ENCODE measurements at regions not wholly inside any gene's neighbourhood (a gene's known extent, or its start where the extent isn't known, plus 50 kb on each side); places are given as distances from the start of the nearest gene placed in this dataset.

GRCh38 chr5:175290379-175290778 lies 153.6 kb downstream of the DRD1 start:
- intact Hi-C loops (cut with DNase I) = no loop called here
- Histone ChIP-seq H3K4me1 (no peaks in the 10 kb centered on the region), H3K36me3 (no peaks in the 10 kb centered on the region), H3K27ac (no peak overlapping the region), H3K9me3 (no peaks in the 10 kb centered on the region), H3K27me3 (no peaks in the 10 kb centered on the region), H3K4me3 (no peak overlapping the region)
- no peak for DNase-seq (ENCODE audit: extremely low spot score in 2 of 2)
- TF ChIP-seq POLR2AphosphoS5 (IDR thresholded peaks at IDR 0.05; ENCODE audit: insufficient read depth in 1 of 2, low read depth in 1 of 2) = no peak
- TF ChIP-seq, protein P1, sequence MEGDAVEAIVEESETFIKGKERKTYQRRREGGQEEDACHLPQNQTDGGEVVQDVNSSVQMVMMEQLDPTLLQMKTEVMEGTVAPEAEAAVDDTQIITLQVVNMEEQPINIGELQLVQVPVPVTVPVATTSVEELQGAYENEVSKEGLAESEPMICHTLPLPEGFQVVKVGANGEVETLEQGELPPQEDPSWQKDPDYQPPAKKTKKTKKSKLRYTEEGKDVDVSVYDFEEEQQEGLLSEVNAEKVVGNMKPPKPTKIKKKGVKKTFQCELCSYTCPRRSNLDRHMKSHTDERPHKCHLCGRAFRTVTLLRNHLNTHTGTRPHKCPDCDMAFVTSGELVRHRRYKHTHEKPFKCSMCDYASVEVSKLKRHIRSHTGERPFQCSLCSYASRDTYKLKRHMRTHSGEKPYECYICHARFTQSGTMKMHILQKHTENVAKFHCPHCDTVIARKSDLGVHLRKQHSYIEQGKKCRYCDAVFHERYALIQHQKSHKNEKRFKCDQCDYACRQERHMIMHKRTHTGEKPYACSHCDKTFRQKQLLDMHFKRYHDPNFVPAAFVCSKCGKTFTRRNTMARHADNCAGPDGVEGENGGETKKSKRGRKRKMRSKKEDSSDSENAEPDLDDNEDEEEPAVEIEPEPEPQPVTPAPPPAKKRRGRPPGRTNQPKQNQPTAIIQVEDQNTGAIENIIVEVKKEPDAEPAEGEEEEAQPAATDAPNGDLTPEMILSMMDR (IDR thresholded peaks at IDR 0.05) = no peak
- TF ChIP-seq POLR2A (IDR thresholded peaks at IDR 0.05) = no peak

- H3K27me3 ChIP-seq = no peaks in the 10 kb centered on the region
- no peaks in the 10 kb centered on the region for H3K9me3 ChIP-seq
- no peak overlapping the region for H3K4me3 ChIP-seq
- intact Hi-C loops (cut with DNase I) = no loop called here
- no peak overlapping the region for H3K27ac ChIP-seq
- no peaks in the 10 kb centered on the region for H3K36me3 ChIP-seq
- TF ChIP-seq, protein P1 (IDR thresholded peaks at IDR 0.05) = no peak
- TF ChIP-seq POLR2AphosphoS5 (IDR thresholded peaks at IDR 0.05; ENCODE audit: insufficient read depth in 1 of 2, low read depth in 1 of 2) = no peak
- no peak for TF ChIP-seq POLR2A (IDR thresholded peaks at IDR 0.05)
- H3K4me1 ChIP-seq = no peaks in the 10 kb centered on the region
- DNase-seq (ENCODE audit: extremely low spot score in 2 of 2) = no peak
Observed at GRCh38 chr5:175288048-175288621, 155.8 kb downstream of the DRD1 start.

GRCh38 chr5:175286981-175287380 lies 157.0 kb downstream of the DRD1 start:
- no peaks in the 10 kb centered on the region for H3K9me3 ChIP-seq
- no peaks in the 10 kb centered on the region for H3K4me1 ChIP-seq
- no peak overlapping the region for H3K4me3 ChIP-seq
- intact Hi-C loops (cut with DNase I) = no loop called here
- H3K27me3 ChIP-seq = no peaks in the 10 kb centered on the region
- TF ChIP-seq POLR2A (IDR thresholded peaks at IDR 0.05) (no peak), POLR2AphosphoS5 (IDR thresholded peaks at IDR 0.05; ENCODE audit: insufficient read depth in 1 of 2, low read depth in 1 of 2) (no peak)
- TF ChIP-seq, protein P1 (IDR thresholded peaks at IDR 0.05) = no peak
- H3K36me3 ChIP-seq = no peaks in the 10 kb centered on the region
- DNase-seq (ENCODE audit: extremely low spot score in 2 of 2) = no peak
- no peak overlapping the region for H3K27ac ChIP-seq

GRCh38 chr5:175285261-175285660 lies 158.7 kb downstream of the DRD1 start:
- H3K27ac ChIP-seq = no peak overlapping the region
- DNase-seq (ENCODE audit: extremely low spot score in 2 of 2) = no peak
- H3K9me3 ChIP-seq = no peaks in the 10 kb centered on the region
- intact Hi-C loops (cut with DNase I) = no loop called here
- TF ChIP-seq POLR2A (IDR thresholded peaks at IDR 0.05) (no peak), POLR2AphosphoS5 (IDR thresholded peaks at IDR 0.05; ENCODE audit: insufficient read depth in 1 of 2, low read depth in 1 of 2) (no peak)
- TF ChIP-seq, protein P1 (IDR thresholded peaks at IDR 0.05) = no peak
- H3K36me3 ChIP-seq = no peaks in the 10 kb centered on the region
- no peaks in the 10 kb centered on the region for H3K4me1 ChIP-seq
- no peaks in the 10 kb centered on the region for H3K27me3 ChIP-seq
- no peak overlapping the region for H3K4me3 ChIP-seq

- TF ChIP-seq POLR2AphosphoS5 (IDR thresholded peaks at IDR 0.05; ENCODE audit: insufficient read depth in 1 of 2, low read depth in 1 of 2) (no peak), POLR2A (IDR thresholded peaks at IDR 0.05) (no peak)
- DNase-seq (ENCODE audit: extremely low spot score in 2 of 2) = no peak
- Histone ChIP-seq H3K27ac (no peak overlapping the region), H3K9me3 (no peaks in the 10 kb centered on the region), H3K4me1 (no peaks in the 10 kb centered on the region), H3K4me3 (no peak overlapping the region), H3K36me3 (no peaks in the 10 kb centered on the region), H3K27me3 (no peaks in the 10 kb centered on the region)
- intact Hi-C loops (cut with DNase I) = no loop called here
Observed at GRCh38 chr5:175284806-175285205, 159.2 kb downstream of the DRD1 start.
